NCI-H2081 (cell line): ENCODE measurements at regions not wholly inside any gene's neighbourhood (a gene's known extent, or its start where the extent isn't known, plus 50 kb on each side); places are given as distances from the start of the nearest gene placed in this dataset.

Experiments
- DNase-seq, 2 experiments: peaks; one replicate each; lab custom pipeline; 2025; lab: John Stamatoyannopoulos, UW

DNA sequence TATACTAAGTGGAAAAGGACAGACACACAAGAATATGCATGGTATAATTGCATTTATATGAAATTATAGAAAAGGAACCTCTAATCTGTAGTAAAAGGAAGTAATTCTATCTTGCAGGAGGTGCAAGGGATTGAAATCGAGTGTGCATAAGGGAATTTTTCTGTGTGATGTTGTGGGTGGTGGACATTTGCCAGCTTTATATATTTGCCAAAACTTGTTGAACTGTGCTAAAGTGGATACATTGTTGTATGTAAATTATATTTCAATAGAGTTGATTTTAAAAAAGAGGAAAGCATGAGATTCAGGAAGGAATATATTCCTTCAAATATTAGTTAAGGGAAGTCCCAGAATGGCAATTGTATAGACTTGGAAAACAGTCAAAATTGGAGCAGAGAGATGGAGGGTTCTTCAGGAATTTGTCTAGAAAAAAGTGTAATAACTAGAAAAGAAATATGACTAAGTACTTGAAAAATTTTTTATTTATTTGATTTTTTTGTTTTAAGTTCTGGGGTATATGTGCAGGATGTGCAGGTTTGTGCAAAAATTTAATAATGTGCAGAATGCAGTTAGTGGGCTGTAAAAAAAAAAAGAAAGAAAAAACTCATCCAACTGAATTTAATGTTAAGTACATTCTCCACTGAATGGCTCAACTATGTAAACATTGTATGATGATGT lies 96.1 kb downstream of the ARL4A start:
- no peak for DNase-seq

DNA sequence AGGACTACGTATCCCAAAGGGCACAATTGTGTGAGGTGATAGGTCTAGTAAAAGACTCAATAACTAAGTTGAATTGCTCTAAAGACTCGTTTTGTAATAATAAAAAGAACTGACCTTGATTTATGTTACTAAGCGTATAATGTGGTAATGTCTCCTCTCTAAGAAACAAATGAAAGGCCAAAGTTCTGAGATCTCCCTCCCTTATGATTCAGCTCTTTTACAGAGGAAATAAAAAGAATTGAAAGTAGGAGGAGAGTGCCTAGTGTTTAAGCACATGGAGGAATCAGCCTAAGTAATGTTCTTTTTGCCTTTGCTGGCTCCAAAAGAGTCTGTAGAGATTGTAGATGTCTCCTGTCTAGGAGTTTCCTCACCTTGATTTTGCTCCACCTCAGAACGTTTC lies 98.0 kb downstream of the ARL4A start:
- no peak for DNase-seq

- no peak for DNase-seq
Measured at GRCh38 chr7:12786494-12786893, 99.1 kb downstream of the ARL4A start.

GRCh38 chr7:12788171-12788570 lies 100.7 kb downstream of the ARL4A start:
- no peak for DNase-seq

- DNase-seq: no peak
Measured at GRCh38 chr7:12788591-12788990, 101.2 kb downstream of the ARL4A start.

DNA sequence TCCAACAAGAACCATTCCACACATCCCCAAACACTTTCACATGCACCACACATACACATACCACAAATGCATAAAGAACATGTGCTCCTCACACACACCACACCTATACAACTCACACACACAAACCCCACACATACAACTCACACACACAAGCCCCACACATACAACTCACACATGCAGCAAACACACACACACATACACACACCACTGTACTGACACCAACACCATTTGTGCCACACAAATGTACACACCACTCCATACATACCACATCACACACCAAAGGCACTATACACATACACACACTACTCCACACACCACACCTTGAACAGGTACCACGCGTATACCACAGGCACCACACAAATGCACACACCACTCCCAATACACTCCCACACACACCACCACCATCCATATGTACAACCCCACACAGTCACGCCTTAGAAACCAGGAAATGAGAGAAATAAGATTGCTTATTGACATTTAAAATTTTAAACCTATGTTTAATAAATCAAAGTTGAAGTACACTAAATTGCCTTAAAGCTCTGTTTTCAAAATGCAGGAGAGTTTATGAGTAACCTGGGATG lies 107.4 kb downstream of the ARL4A start:
- DNase-seq: no peak

DNA sequence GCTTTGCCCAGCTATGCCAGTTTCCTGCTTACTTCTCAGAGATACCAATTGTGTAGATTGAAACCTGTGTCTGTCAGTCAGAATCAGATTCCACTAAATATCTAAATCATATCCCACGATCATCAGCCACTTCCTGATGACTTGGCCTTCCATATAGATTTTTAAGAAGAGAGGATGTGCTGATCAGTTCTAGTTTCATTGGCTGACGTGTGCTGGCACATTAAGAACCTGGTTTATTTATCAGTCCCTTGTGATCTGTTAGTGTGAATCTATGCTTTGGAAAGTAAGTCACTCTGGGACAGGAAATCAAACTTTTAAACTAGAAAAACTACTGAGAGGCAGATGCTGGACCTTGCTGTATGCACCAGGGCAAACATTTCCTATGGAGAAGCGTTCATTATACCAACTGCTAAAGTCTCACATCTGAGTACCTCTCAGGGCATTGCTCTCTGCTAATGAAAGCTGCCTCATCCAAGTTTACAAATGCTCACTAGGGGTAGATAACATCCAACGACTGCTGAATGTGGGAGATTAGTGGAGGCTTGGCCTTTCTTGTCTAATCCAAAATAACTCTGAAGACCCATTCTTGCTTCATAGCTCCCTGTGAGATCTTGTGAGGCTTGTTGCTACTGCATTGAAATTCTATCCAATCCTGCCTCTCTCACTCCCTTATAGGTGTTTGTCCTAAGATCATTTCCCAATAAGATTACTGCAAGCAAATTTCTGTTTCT lies 109.1 kb downstream of the ARL4A start:
- DNase-seq: no peak

GRCh38 chr7:12800486-12800885 lies 113.1 kb downstream of the ARL4A start:
- DNase-seq: no peak

DNA sequence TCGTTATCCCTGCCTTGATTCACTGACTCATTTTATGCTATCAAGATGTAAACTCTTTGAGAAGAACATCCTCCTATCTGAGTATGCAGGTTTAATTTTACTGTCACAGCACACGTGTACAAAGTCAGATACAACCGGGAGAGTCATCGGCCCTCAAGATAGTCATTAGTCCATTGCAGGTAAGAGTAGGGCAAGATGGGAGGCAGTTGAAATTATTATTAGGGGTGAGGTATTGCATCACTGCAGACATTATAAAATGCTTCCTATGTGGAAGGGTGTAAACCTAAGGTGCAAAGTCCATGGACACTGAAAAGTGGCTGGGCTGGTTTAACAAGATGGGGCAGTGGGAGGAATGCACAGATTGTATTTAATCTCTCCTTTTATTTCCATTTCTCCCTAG lies 113.7 kb downstream of the ARL4A start:
- DNase-seq: no peak

DNA sequence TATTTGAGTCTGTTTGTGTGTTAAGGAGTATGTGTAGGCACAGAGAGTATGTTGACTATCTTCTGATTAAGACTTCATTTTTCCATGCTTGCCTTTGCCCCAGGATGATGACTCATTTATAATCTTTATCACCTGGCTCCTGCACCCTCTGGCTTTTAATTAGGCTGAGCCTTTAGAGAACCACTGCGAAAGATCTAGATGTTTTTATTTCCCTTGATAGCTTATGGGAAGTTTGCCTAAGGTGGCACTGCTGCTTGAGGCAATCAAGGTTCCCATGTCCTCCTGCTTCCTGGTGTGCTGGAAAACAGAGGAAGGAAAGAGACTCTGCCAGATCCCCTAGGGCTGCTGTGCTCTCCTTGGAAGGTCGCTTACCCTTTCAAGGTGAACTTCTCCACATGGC lies 114.6 kb downstream of the ARL4A start:
- no peak for DNase-seq

- DNase-seq: no peak
Measured at GRCh38 chr7:12803542-12803941, 116.1 kb downstream of the ARL4A start.

GRCh38 chr7:12805518-12805928 lies 118.1 kb downstream of the ARL4A start:
- no peak for DNase-seq

GRCh38 chr7:12805957-12806356 lies 118.5 kb downstream of the ARL4A start:
- DNase-seq: no peak

DNA sequence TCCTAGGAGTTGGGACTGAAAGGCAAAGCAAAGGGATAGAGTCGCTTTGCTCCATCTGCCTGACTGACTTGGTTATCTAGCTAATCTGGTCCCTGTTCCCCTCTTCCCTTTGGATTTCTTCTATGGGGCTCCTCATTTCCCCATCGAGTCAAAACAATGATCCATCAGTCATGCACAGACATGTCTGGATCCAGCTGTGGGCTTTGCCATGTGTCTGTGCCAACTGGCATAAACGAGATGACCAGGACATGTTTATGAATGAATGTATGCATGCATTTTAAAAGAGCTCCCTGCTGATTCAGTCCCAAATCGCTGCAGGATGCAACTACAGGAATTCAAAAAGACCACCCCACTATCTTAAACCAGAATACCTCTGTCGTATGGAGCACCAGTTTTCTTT lies 122.0 kb downstream of the ARL4A start:
- DNase-seq: no peak

GRCh38 chr7:12812111-12812510 lies 124.7 kb downstream of the ARL4A start:
- DNase-seq: no peak

- DNase-seq: no peak
Measured at GRCh38 chr7:12814107-12814506, 126.7 kb downstream of the ARL4A start.

- no peak for DNase-seq
Measured at GRCh38 chr7:12814828-12815227, 127.4 kb downstream of the ARL4A start.

DNA sequence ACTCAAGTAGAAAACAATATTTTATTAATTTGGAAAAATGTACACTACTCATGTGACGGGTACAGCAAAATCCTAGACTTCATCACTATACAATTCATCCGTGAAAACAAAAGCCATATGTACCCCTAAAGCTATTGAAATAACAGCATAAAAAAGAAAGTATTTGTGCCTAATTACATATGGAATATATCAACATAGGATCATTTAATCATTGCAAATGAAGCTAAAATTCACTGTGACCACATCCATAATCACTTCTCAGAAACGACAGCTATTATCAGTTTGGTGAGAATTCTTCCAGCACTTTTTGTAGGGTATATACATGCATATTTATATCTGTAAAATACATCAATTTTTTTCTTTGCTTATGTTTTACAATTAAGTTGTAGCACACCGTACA lies 128.0 kb downstream of the ARL4A start:
- no peak for DNase-seq

- DNase-seq: no peak
Measured at GRCh38 chr7:12815871-12816270, 128.4 kb downstream of the ARL4A start.

- DNase-seq: no peak
Measured at GRCh38 chr7:12820777-12821176, 133.3 kb downstream of the ARL4A start.

DNA sequence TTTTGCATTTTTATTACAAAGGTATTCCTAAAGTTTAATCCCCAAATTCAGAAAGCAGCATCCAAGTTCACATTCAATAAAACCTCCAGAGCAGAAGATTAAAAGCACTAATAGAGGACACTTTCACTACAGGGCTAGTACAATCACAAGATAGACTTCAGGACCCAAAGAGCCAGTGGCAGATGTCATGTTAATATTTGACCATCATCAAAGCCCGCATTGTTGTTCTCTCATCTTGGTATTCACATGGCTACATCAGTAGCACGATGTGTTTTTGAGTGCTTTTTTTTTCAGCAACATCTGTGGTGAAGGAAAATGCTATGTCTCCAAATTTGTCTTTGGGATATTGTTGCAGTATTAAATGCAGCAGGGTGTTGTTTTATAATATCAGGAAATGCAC lies 134.3 kb downstream of the ARL4A start:
- no peak for DNase-seq

- no peak for DNase-seq
Measured at GRCh38 chr7:12826079-12826478, 138.6 kb downstream of the ARL4A start.

DNA sequence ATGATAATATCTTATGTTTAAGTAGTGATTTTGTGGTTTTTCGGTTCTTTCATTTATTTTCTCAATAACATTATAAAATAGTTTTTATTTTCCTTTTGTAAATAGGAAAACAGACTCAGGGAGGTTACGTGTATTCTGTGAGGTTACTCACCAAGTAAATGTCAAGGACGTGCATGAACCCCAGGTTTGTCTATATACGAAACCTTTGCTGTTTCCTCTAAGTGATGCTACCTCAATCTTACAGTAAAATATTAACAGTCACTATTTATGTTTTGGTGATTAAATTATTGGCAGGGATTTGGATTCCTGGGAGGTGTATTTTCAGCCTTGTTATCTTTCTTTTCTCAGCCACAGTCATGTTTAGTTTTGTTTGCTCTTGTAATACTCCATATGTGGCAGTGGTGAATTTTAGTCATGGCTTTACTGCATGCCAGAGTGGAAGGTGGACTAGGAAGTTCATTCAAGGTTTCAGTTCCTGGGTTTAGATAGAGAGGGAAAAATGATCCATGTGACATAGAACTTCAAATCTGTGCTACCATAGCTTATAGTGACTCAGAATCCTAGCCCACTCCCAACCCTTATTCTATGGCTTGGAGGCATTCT lies 139.9 kb downstream of the ARL4A start:
- DNase-seq: no peak
